Kidney (tissue), 13 donors: ENCODE measurements at regions not wholly inside any gene's neighbourhood (a gene's known extent, or its start where the extent isn't known, plus 50 kb on each side); places are given as distances from the start of the nearest gene placed in this dataset.

Experiments
- DNase-seq, 5 donors: peaks; one replicate each; pipeline ENCODE4 v3.0.0-alpha.2; 2013 to 2020
- FAIRE-seq: peaks from 2 replicates; lab custom pipeline; 2012; peaks lifted over from hg19 to GRCh38; lab: Jason Lieb, UNC
- H3K27ac ChIP-seq, 2 donors: one replicate each; pipeline ENCODE4 v1.7.0; 2013; ENCODE audit warnings: low read depth in 2 of 2, low read length in 2 of 2, inconsistent platforms in 1 of 2
- H3K27me3 ChIP-seq: one replicate; pipeline ENCODE4 v1.7.1; 2013; ENCODE audit warnings: low read length, inconsistent platforms; ENCODE audit not compliant: control insufficient read depth, insufficient read depth
- H3K36me3 ChIP-seq, 3 donors: one replicate each; pipeline versions ENCODE4 v1.7.0 to v1.7.1; 2013; ENCODE audit warnings: low read length in 3 of 3, control low read depth in 1 of 3, inconsistent platforms in 1 of 3; ENCODE audit not compliant: insufficient read depth in 3 of 3, control insufficient read depth in 2 of 3
- H3K4me1 ChIP-seq, 3 donors: one replicate each; pipeline versions ENCODE4 v1.7.0 to v1.7.1; 2013; ENCODE audit warnings: low read length in 3 of 3, inconsistent platforms in 1 of 3, low read depth in 1 of 3; ENCODE audit not compliant: control insufficient read depth in 2 of 3, insufficient read depth in 2 of 3
- H3K4me3 ChIP-seq, 3 donors: one replicate each; pipeline versions ENCODE4 v1.7.0 to v1.8.1; 2013; ENCODE audit warnings: low read length in 3 of 3, control low read depth in 1 of 3, inconsistent platforms in 1 of 3
- H3K9ac ChIP-seq, 3 donors: one replicate each; pipeline versions ENCODE4 v1.7.0 to v1.7.1; 2013; ENCODE audit warnings: low read length in 3 of 3, control low read depth in 1 of 3, inconsistent platforms in 1 of 3
- H3K9me3 ChIP-seq, 3 donors: one replicate each; pipeline versions ENCODE4 v1.7.0 to v1.7.1; 2013; ENCODE audit warnings: low read length in 3 of 3, control low read depth in 1 of 3, inconsistent platforms in 1 of 3; ENCODE audit not compliant: control insufficient read depth in 2 of 3, insufficient read depth in 1 of 3
- intact Hi-C: fragments of 100-400 bp; cut with DNase I; formaldehyde crosslinking; loops from one replicate; pipeline ENCODE4 v1.11.1; 2022
- TF ChIP-seq, protein P1 (sequence below): IDR thresholded peaks from 3 replicates; pipeline ENCODE4 v1.5.1; 2012; ENCODE audit warnings: mild to moderate bottlenecking, moderate library complexity, borderline replicate concordance; ENCODE audit not compliant: insufficient read depth; ENCODE audit errors: extremely low read depth
- donor health status: control.
- donor health status: control.
- donor health status: control.
- donor health status: control.
- donor health status: control.
- donor health status: DM: yes; HTN: yes; CAD: no.
- donor health status: Normal renal cell carcinoma (clear cell type).

DNA sequence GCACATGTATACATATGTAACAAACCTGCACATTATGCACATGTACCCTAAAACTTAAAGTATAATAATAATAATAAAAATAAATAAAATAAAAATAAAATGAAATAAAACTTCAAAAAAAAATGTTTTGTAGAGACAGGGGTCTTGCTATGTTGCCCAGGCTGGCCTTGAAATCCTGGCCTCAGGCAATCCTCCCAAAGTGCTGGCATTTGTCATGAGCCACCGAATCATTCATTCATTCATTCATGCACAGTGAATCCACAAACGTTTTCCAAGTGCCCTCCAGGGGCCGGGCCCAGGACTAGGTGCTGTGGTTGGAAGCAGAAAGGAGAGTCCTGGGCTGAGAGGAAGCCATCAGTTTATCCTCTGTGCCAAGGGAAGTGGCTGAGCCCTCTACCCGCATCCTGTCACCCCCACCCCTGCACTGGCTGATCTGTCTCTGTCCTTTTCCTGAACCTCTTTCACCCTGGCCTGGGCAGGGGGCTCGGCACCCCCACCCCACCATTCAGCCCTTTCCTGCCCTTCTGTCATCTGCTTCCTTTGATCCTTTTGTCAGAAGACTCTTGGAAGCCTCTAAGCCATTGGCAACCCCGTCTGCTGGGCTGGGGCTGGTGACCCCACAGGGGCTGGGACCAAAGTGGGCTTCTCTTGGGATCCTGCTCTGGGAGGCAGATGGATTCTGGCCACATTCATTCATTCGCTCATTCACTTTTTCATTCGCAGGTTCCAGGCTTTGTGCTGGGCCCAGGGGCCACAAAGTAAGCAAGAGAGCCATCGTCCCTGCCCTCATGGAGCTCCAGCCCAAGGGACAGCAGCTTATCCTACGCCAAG is 84.3 kb downstream of the IGLL1 start:
- TF ChIP-seq, protein P1, sequence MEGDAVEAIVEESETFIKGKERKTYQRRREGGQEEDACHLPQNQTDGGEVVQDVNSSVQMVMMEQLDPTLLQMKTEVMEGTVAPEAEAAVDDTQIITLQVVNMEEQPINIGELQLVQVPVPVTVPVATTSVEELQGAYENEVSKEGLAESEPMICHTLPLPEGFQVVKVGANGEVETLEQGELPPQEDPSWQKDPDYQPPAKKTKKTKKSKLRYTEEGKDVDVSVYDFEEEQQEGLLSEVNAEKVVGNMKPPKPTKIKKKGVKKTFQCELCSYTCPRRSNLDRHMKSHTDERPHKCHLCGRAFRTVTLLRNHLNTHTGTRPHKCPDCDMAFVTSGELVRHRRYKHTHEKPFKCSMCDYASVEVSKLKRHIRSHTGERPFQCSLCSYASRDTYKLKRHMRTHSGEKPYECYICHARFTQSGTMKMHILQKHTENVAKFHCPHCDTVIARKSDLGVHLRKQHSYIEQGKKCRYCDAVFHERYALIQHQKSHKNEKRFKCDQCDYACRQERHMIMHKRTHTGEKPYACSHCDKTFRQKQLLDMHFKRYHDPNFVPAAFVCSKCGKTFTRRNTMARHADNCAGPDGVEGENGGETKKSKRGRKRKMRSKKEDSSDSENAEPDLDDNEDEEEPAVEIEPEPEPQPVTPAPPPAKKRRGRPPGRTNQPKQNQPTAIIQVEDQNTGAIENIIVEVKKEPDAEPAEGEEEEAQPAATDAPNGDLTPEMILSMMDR: no peak
- no peaks in the 10 kb centered on the region for H3K27me3 ChIP-seq
- H3K9me3 ChIP-seq: no peaks in the 10 kb centered on the region
- no peak overlapping the region for H3K9ac ChIP-seq
- peaks cover 0 to 3% (median 0%) of the 10 kb centered on the region in 3 donors for H3K4me1 ChIP-seq
- no peaks in the 10 kb centered on the region for H3K36me3 ChIP-seq
- FAIRE-seq (no peak), DNase-seq (peak in 1 of 5 donors; percentile 32)
- intact Hi-C loops: no loop called here
- no peak overlapping the region for H3K27ac ChIP-seq
- H3K4me3 ChIP-seq: no peak overlapping the region

DNA sequence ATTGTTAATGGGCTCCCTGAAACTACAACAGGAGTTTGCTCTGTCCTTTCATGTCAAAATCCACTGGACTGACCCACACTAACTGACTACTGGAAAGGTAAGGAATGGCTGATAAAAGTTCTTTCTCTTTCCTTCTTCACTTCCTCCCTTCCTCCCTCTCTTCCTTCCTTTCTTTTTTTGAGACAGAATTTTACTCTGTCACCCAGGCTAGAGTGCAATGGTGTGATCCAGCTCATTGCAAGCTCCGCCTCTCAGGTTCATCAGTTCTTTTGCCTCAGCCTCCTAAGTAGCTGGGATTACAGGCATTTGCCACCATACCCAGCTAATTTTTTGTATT is 85.2 kb downstream of the IGLL1 start:
- H3K27ac ChIP-seq: no peak overlapping the region
- H3K27me3 ChIP-seq: no peaks in the 10 kb centered on the region
- TF ChIP-seq, protein P1: no peak
- H3K36me3 ChIP-seq: no peaks in the 10 kb centered on the region
- intact Hi-C loops: no loop called here
- peaks cover 0 to 3% (median 0%) of the 10 kb centered on the region in 3 donors for H3K4me1 ChIP-seq
- FAIRE-seq (no peak), DNase-seq (no peak)
- H3K9ac ChIP-seq: no peak overlapping the region
- H3K9me3 ChIP-seq: no peaks in the 10 kb centered on the region
- no peak overlapping the region for H3K4me3 ChIP-seq

DNA sequence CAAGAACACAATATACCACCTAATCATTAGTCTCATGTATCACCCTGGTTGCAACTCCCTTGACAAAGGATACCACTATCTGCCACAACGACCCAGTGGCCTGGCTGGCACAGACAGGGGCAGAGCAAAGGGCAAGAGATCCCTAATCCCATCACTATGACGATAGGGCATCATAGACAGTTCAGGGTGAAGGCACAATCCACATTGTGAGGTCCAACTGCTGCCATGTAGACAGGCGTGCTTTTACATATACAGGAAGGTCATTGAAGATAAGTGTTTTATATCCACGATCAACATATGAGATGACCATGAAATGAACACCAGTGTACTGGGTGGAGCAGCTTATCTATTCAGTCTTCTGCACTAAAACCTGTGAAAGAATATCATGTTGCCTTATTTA is 94.6 kb downstream of the IGLL1 start:
- intact Hi-C loops: no loop called here
- FAIRE-seq: peak; percentile 97
- Histone ChIP-seq H3K4me1 (no peaks in the 10 kb centered on the region), H3K4me3 (no peak overlapping the region), H3K27me3 (no peaks in the 10 kb centered on the region), H3K9me3 (no peaks in the 10 kb centered on the region), H3K36me3 (no peaks in the 10 kb centered on the region), H3K9ac (no peak overlapping the region), H3K27ac (no peak overlapping the region)
- TF ChIP-seq, protein P1: no peak
- no peak for DNase-seq
